GM12878 (cell line): ENCODE measurements at regions not wholly inside any gene's neighbourhood (a gene's known extent, or its start where the extent isn't known, plus 50 kb on each side); places are given as distances from the start of the nearest gene placed in this dataset.

Experiments
- ATAC-seq: fragments of 200-7000 bp; cut with Tn5 transposase; 3 replicates; pipeline ENCODE4 v1.9.1; 2020; ENCODE audit warnings: mild to moderate bottlenecking, moderate library complexity
- BruUV-seq: library from RNA; stranded (reverse); fragments of 400-500 nt; replicated peaks from 2 replicates; lab custom pipeline; 2021; lab: Mats Ljungman, UMichigan
- CTCF ChIA-PET: fragments of 300-600 bp; sonication (Branson Sonifier 250); formaldehyde crosslinking; extraction: SDS; loops from one replicate; lab custom pipeline; 2021; ENCODE audit warnings: inconsistent platforms; lab: Yijun Ruan, JAX
- POLR2A ChIA-PET: fragments of 350-600 bp; formaldehyde crosslinking; extraction: SDS; loops from one replicate; lab custom pipeline; 2021; ENCODE audit warnings: inconsistent platforms; lab: Charles Lee
- RAD21 ChIA-PET: fragments of 300-600 bp; sonication (Branson Sonifier 250); formaldehyde crosslinking; loops from one replicate; lab custom pipeline; 2023; ENCODE audit warnings: antibody characterized with exemption; ENCODE audit not compliant: unreplicated experiment; lab: Charles Lee
- SMC1A ChIA-PET: fragments of 300-600 bp; sonication (Branson Sonifier 250); formaldehyde crosslinking; loops from one replicate; lab custom pipeline; 2023; ENCODE audit not compliant: unreplicated experiment, uncharacterized antibody; lab: Charles Lee
- DNase-seq: peaks from one replicate; pipeline ENCODE4 v3.0.0-alpha.2; 2011; ENCODE audit warnings: low read depth, low spot score
- FAIRE-seq: peaks from 3 replicates; lab custom pipeline; 2011; peaks lifted over from hg19 to GRCh38; lab: Jason Lieb, UNC
- H2AFZ ChIP-seq: 2 replicates; pipeline ENCODE4 v1.6.0; 2011; ENCODE audit warnings: low read depth, low read length, control low read depth; ENCODE audit not compliant: control insufficient read depth
- H3K27ac ChIP-seq: 2 replicates; pipeline ENCODE4 v1.5.1; 2011; ENCODE audit warnings: control low read depth; ENCODE audit not compliant: control insufficient read depth, insufficient read depth
- H3K27me3 ChIP-seq, 2 experiments: replicated peaks in 1 of 2; 2 replicates each; pipeline versions ENCODE4 v1.6.0 to v1.6.1; 2011; ENCODE audit warnings: low read length in 1 of 2; ENCODE audit not compliant: control insufficient read depth in 2 of 2, insufficient read depth in 2 of 2
- H3K36me3 ChIP-seq, 2 experiments: 2 replicates each; pipeline ENCODE4 v1.5.1; 2011; ENCODE audit warnings: low read length in 1 of 2; ENCODE audit not compliant: control insufficient read depth in 2 of 2, insufficient read depth in 2 of 2
- H3K4me1 ChIP-seq: 2 replicates; pipeline ENCODE4 v1.6.1; 2011; ENCODE audit warnings: mild to moderate bottlenecking, low read length, moderate library complexity, mixed read lengths; ENCODE audit not compliant: control insufficient read depth, insufficient read depth
- H3K4me2 ChIP-seq: 2 replicates; pipeline ENCODE4 v1.6.0; 2011; ENCODE audit warnings: control low read depth; ENCODE audit not compliant: control insufficient read depth, insufficient read depth
- H3K4me3 ChIP-seq: fragments of 200-600 bp; sonication (generic); 2 replicates; pipeline ENCODE4 v1.5.1; 2016
- H3K79me2 ChIP-seq: 2 replicates; pipeline ENCODE4 v1.6.0; 2011; ENCODE audit warnings: low read length; ENCODE audit not compliant: control insufficient read depth, insufficient read depth
- H3K9ac ChIP-seq: 2 replicates; pipeline ENCODE4 v1.8.0; 2011; ENCODE audit warnings: low read length, control low read depth, mixed read lengths; ENCODE audit not compliant: control insufficient read depth, insufficient read depth
- H3K9me3 ChIP-seq: replicated peaks from 3 replicates; pipeline ENCODE4 v1.5.1; 2011; ENCODE audit warnings: mild to moderate bottlenecking, low read length; ENCODE audit not compliant: control insufficient read depth, insufficient read depth
- H4K20me1 ChIP-seq: 2 replicates; pipeline ENCODE4 v1.6.0; 2011; ENCODE audit not compliant: control insufficient read depth, insufficient read depth
- BACH1 ChIP-seq: fragments of 450-650 bp; IDR thresholded peaks from 2 replicates; pipeline ENCODE4 v1.6.1; 2017; ENCODE audit warnings: mild to moderate bottlenecking, borderline replicate concordance
- CBX3 ChIP-seq: fragments of 200-600 bp; sonication (generic); IDR thresholded peaks from 2 replicates; pipeline ENCODE4 v1.6.1; 2016; ENCODE audit warnings: low read depth, borderline replicate concordance
- CEBPB ChIP-seq, 2 experiments: fragments of 150-350 bp in 1 of 2; IDR thresholded peaks; 2 replicates each; pipeline ENCODE4 v1.6.1; 2012 to 2014; ENCODE audit warnings: low read depth in 2 of 2, low read length in 2 of 2, borderline replicate concordance in 1 of 2, inconsistent platforms in 1 of 2
- EGR1 ChIP-seq, 2 experiments: IDR thresholded peaks; 1 replicate in 1 of 2; 2 replicates in 1 of 2; pipeline ENCODE4 v1.6.1; 2011 to 2012; ENCODE audit warnings: low read depth in 2 of 2, low read length in 2 of 2, borderline replicate concordance in 1 of 2, mild to moderate bottlenecking in 1 of 2, moderate library complexity in 1 of 2
- FOXM1 ChIP-seq: IDR thresholded peaks from 2 replicates; pipeline ENCODE4 v1.6.1; 2012; ENCODE audit warnings: low read depth, mild to moderate bottlenecking, inconsistent platforms, low read length, moderate library complexity
- IRF4 ChIP-seq: IDR thresholded peaks from 2 replicates; pipeline ENCODE4 v1.6.1; 2011; ENCODE audit warnings: low read depth, low read length
- MEF2B ChIP-seq: fragments of 450-650 bp; IDR thresholded peaks from 2 replicates; pipeline ENCODE4 v1.6.1; 2018; ENCODE audit warnings: mild to moderate bottlenecking, moderate library complexity; ENCODE audit not compliant: partially characterized antibody, poor library complexity, severe bottlenecking
- NFXL1 ChIP-seq: fragments of 450-650 bp; IDR thresholded peaks from 2 replicates; pipeline ENCODE4 v1.6.1; 2017; ENCODE audit warnings: antibody characterized with exemption, mild to moderate bottlenecking, borderline replicate concordance
- NR2C2 ChIP-seq: IDR thresholded peaks from 2 replicates; pipeline ENCODE4 v1.6.1; 2011; ENCODE audit warnings: borderline replicate concordance, low read depth; ENCODE audit not compliant: control insufficient read depth, insufficient read length
- SIX5 ChIP-seq: IDR thresholded peaks from 2 replicates; pipeline ENCODE4 v1.6.1; 2011; ENCODE audit warnings: mild to moderate bottlenecking, low read depth, low read length, moderate library complexity; ENCODE audit not compliant: severe bottlenecking
- WGBS: methylation state at CpG from one replicate; pipeline ENCODE4 v1.1.6; 2016; ENCODE audit warnings: low lambda C conversion rate; ENCODE audit not compliant: insufficient replicate concordance, insufficient coverage; ENCODE audit errors: missing lambda C conversion rate; 5-methylcytosine and 5-hydroxymethylcytosine counted together
- in situ Hi-C: fragments of 300-500 bp; cut with MboI; formaldehyde crosslinking; loops from 9 replicates; pipeline ENCODE4 v1.14.3; 2018; ENCODE audit warnings: mixed read lengths
- intact Hi-C: fragments of 100-400 bp; cut with micrococcal nuclease; formaldehyde crosslinking; loops from one replicate; pipeline ENCODE4 v1.14.2; 2022; ENCODE audit not compliant: unreplicated experiment
- TF ChIP-seq, protein P1 (sequence below): IDR thresholded peaks from 2 replicates; pipeline ENCODE4 v1.6.1; 2012; ENCODE audit warnings: low read length, inconsistent platforms
- TF ChIP-seq, protein P2 (sequence below): fragments of 450-650 bp; IDR thresholded peaks from 2 replicates; pipeline ENCODE4 v1.6.1; 2016; ENCODE audit warnings: mild to moderate bottlenecking
- TF ChIP-seq, protein P3 (sequence below): fragments of 150-350 bp; IDR thresholded peaks from 2 replicates; pipeline ENCODE4 v1.6.1; 2014; ENCODE audit warnings: mild to moderate bottlenecking, low read depth, low read length

DNA sequence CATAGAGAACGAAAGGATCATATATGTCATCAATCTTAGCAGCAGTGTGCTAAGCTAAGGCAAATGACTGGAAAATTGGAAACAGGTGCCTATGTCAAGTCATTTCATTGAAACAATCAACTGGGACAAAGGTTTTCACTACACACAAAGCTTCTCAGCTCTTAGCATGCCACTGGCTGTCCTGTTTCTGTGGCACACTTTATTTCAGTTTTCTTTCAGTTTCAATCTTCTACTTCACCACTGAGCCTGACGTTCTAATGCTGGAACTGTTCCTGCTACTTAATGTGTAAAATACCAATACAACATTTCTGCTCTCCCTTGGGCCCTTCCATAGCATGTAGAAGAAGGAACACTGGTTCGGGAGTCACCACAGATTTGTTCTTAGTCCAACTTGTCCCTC lies 378.3 kb upstream of the FMR1 start:
- H3K9me3 ChIP-seq = no peaks in the 10 kb centered on the region
- no peak overlapping the region for H2AFZ ChIP-seq
- CTCF ChIA-PET = no interaction called here
- no peak overlapping the region for H3K4me3 ChIP-seq
- FAIRE-seq (no peak), ATAC-seq (no peak), DNase-seq (no peak)
- RAD21 ChIA-PET = no interaction called here
- no peaks in the 10 kb centered on the region for H3K27me3 ChIP-seq
- SMC1A ChIA-PET = no interaction called here
- H4K20me1 ChIP-seq = no peaks in the 10 kb centered on the region
- H3K79me2 ChIP-seq = no peaks in the 10 kb centered on the region
- TF ChIP-seq NFXL1 (no peak), BACH1 (no peak), IRF4 (no peak), SIX5 (no peak), CEBPB (IDR thresholded peaks at IDR 0.05; ENCODE audit: borderline replicate concordance in 1 of 2, low read depth in 2 of 2, low read length in 2 of 2) (no peak), NR2C2 (no peak), MEF2B (no peak), FOXM1 (no peak), CBX3 (no peak), EGR1 (IDR thresholded peaks at IDR 0.05; ENCODE audit: borderline replicate concordance in 1 of 2, low read depth in 2 of 2, low read length in 2 of 2) (no peak)
- TF ChIP-seq, protein P1, sequence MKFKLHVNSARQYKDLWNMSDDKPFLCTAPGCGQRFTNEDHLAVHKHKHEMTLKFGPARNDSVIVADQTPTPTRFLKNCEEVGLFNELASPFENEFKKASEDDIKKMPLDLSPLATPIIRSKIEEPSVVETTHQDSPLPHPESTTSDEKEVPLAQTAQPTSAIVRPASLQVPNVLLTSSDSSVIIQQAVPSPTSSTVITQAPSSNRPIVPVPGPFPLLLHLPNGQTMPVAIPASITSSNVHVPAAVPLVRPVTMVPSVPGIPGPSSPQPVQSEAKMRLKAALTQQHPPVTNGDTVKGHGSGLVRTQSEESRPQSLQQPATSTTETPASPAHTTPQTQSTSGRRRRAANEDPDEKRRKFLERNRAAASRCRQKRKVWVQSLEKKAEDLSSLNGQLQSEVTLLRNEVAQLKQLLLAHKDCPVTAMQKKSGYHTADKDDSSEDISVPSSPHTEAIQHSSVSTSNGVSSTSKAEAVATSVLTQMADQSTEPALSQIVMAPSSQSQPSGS = no peak
- TF ChIP-seq, protein P2, sequence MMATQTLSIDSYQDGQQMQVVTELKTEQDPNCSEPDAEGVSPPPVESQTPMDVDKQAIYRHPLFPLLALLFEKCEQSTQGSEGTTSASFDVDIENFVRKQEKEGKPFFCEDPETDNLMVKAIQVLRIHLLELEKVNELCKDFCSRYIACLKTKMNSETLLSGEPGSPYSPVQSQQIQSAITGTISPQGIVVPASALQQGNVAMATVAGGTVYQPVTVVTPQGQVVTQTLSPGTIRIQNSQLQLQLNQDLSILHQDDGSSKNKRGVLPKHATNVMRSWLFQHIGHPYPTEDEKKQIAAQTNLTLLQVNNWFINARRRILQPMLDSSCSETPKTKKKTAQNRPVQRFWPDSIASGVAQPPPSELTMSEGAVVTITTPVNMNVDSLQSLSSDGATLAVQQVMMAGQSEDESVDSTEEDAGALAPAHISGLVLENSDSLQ = no peak
- TF ChIP-seq, protein P3, sequence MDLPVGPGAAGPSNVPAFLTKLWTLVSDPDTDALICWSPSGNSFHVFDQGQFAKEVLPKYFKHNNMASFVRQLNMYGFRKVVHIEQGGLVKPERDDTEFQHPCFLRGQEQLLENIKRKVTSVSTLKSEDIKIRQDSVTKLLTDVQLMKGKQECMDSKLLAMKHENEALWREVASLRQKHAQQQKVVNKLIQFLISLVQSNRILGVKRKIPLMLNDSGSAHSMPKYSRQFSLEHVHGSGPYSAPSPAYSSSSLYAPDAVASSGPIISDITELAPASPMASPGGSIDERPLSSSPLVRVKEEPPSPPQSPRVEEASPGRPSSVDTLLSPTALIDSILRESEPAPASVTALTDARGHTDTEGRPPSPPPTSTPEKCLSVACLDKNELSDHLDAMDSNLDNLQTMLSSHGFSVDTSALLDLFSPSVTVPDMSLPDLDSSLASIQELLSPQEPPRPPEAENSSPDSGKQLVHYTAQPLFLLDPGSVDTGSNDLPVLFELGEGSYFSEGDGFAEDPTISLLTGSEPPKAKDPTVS = no peak
- WGBS = 9% methylated on average over 3 of the region's 3 CpGs
- no peak overlapping the region for H3K27ac ChIP-seq
- POLR2A ChIA-PET = no interaction called here
- H3K36me3 ChIP-seq = no peaks in the 10 kb centered on the region
- in situ Hi-C loops (no loop called here), intact Hi-C loops (no loop called here)
- no TSS peak for BruUV-seq
- H3K4me1 ChIP-seq = no peaks in the 10 kb centered on the region
- H3K4me2 ChIP-seq = no peak overlapping the region
- no peak overlapping the region for H3K9ac ChIP-seq
